Astrocyte (in vitro differentiated cells and primary cell): ENCODE measurements at regions not wholly inside any gene's neighbourhood (a gene's known extent, or its start where the extent isn't known, plus 50 kb on each side); places are given as distances from the start of the nearest gene placed in this dataset.

ENCODE experiments used
- EZH2 ChIP-seq: IDR thresholded peaks from 2 replicates; pipeline ENCODE4 v1.6.1; 2012; ENCODE audit warnings: mild to moderate bottlenecking, low read length, inconsistent platforms; ENCODE audit not compliant: insufficient read depth
- TF ChIP-seq, protein P1 (sequence below): IDR thresholded peaks from 2 replicates; pipeline ENCODE4 v1.5.1; 2011; ENCODE audit warnings: low read depth, mild to moderate bottlenecking, inconsistent platforms, low read length, moderate library complexity; ENCODE audit not compliant: insufficient read depth

DNA sequence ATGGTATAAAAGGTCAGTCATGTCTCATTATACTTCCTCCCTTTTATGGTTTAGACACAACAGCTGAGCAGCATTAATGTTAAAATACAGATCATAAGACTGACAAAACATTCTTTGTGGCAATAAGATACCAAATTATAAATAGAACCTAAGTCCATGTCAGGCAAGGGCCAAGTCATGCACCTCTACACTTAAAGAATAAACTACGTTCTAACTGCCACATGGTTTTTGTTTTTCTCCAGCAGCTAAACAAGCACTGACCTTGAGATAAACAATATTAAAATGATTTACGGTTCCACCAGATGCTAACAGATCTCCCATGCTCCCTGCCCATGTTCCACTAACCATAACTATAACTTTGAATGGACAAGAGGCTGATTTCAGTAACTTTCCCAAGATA, 368.6 kb upstream of the TFPI start:
- TF ChIP-seq, protein P1, sequence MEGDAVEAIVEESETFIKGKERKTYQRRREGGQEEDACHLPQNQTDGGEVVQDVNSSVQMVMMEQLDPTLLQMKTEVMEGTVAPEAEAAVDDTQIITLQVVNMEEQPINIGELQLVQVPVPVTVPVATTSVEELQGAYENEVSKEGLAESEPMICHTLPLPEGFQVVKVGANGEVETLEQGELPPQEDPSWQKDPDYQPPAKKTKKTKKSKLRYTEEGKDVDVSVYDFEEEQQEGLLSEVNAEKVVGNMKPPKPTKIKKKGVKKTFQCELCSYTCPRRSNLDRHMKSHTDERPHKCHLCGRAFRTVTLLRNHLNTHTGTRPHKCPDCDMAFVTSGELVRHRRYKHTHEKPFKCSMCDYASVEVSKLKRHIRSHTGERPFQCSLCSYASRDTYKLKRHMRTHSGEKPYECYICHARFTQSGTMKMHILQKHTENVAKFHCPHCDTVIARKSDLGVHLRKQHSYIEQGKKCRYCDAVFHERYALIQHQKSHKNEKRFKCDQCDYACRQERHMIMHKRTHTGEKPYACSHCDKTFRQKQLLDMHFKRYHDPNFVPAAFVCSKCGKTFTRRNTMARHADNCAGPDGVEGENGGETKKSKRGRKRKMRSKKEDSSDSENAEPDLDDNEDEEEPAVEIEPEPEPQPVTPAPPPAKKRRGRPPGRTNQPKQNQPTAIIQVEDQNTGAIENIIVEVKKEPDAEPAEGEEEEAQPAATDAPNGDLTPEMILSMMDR = no peak
- no peak for TF ChIP-seq EZH2
